Tibial nerve (tissue), 3 donors: ENCODE measurements at regions not wholly inside any gene's neighbourhood (a gene's known extent, or its start where the extent isn't known, plus 50 kb on each side); places are given as distances from the start of the nearest gene placed in this dataset.

Experiments used
- CTCF ChIP-seq, 5 experiments: fragments of 200-600 bp in 3 of 5; fragments of 450-650 bp in 2 of 5; sonication (generic) in 3 of 5; IDR thresholded peaks; one replicate each; pipeline ENCODE4 v1.5.1; 2016 to 2019; ENCODE audit warnings: antibody characterized with exemption in 5 of 5, mild to moderate bottlenecking in 3 of 5, moderate library complexity in 2 of 5
- POLR2A ChIP-seq, 2 donors: fragments of 450-650 bp; IDR thresholded peaks; one replicate each; pipeline ENCODE4 v1.6.1; 2017; ENCODE audit warnings: antibody characterized with exemption in 2 of 2, mild to moderate bottlenecking in 2 of 2, moderate library complexity in 2 of 2

GRCh38 chr3:180324791-180325190 is 277.2 kb upstream of the TTC14 start:
- TF ChIP-seq POLR2A (IDR thresholded peaks at IDR 0.05) (no peak), CTCF (IDR thresholded peaks at IDR 0.05) (no peak)
